ENCODE measurements at regions not wholly inside any gene's neighbourhood (a gene's known extent, or its start where the extent isn't known, plus 50 kb on each side); places are given as distances from the start of the nearest gene placed in this dataset.

GRCh38 chr3:75981401-75981800, 196.1 kb upstream of the ZNF717 start:
- TF ChIP-seq POLR2A (IDR thresholded peaks at IDR 0.05) (no peak), CTCF (IDR thresholded peaks at IDR 0.05) (no peak)
- no peak for DNase-seq
- Histone ChIP-seq H3K36me3 (ENCODE audit: low read depth, missing control alignments) (no peaks in the 10 kb centered on the region), H3K4me3 (no peak overlapping the region), H3K4me1 (no peaks in the 10 kb centered on the region), H3K9me3 (no peaks in the 10 kb centered on the region), H3K27ac (no peak overlapping the region), H3K27me3 (no peaks in the 10 kb centered on the region)
- intact Hi-C loops (cut with DNase I; ENCODE audit: low total_unique reads), result no loop called here
- 89 to 98% methylated on average over 1 of the region's 1 CpG for WGBS, 2 donors

DNA sequence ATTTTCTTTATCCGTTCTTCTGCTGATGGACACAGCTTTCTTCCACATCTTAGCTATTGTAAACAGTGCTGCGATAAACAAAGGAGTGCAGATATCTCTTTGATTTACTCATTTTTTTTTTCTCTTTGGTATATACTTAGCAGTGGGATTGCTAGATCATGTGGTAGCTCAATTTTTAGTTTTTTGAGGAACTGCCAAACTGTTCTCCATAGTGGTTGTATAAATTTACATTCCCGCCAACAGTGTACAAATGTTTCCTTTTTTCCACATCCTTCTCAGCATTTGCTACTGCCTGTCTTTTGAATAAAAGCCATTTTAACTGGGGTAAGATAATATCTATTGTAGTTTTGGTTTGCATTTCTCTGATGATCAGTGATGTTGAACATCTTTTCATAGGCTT, 196.8 kb upstream of the ZNF717 start:
- Histone ChIP-seq H3K4me1 (no peaks in the 10 kb centered on the region), H3K36me3 (ENCODE audit: low read depth, missing control alignments) (no peaks in the 10 kb centered on the region), H3K4me3 (no peak overlapping the region), H3K27me3 (no peaks in the 10 kb centered on the region), H3K27ac (no peak overlapping the region), H3K9me3 (no peaks in the 10 kb centered on the region)
- 97% methylated on average over 3 of the region's 3 CpGs for WGBS, 2 donors
- DNase-seq, result no peak
- intact Hi-C loops (cut with DNase I; ENCODE audit: low total_unique reads), result no loop called here
- TF ChIP-seq CTCF (IDR thresholded peaks at IDR 0.05) (no peak), POLR2A (IDR thresholded peaks at IDR 0.05) (no peak)

GRCh38 chr3:75983111-75983510, 197.8 kb upstream of the ZNF717 start:
- H3K4me1 ChIP-seq, result no peaks in the 10 kb centered on the region
- no peaks in the 10 kb centered on the region for H3K27me3 ChIP-seq
- no peak overlapping the region for H3K4me3 ChIP-seq
- H3K36me3 ChIP-seq (ENCODE audit: low read depth, missing control alignments), result no peaks in the 10 kb centered on the region
- no peaks in the 10 kb centered on the region for H3K9me3 ChIP-seq
- H3K27ac ChIP-seq, result no peak overlapping the region
- 38 to 45% methylated on average over 2 of the region's 2 CpGs for WGBS, 2 donors
- intact Hi-C loops (cut with DNase I; ENCODE audit: low total_unique reads), result no loop called here
- TF ChIP-seq CTCF (IDR thresholded peaks at IDR 0.05) (no peak), POLR2A (IDR thresholded peaks at IDR 0.05) (no peak)
- no peak for DNase-seq

- Histone ChIP-seq H3K9me3 (no peaks in the 10 kb centered on the region), H3K36me3 (ENCODE audit: low read depth, missing control alignments) (no peaks in the 10 kb centered on the region), H3K4me3 (no peak overlapping the region), H3K4me1 (no peaks in the 10 kb centered on the region), H3K27me3 (no peaks in the 10 kb centered on the region), H3K27ac (no peak overlapping the region)
- no peak for DNase-seq
- TF ChIP-seq CTCF (IDR thresholded peaks at IDR 0.05), result no peak
- TF ChIP-seq POLR2A (IDR thresholded peaks at IDR 0.05), result no peak
- WGBS, 2 donors, result 34 to 37% methylated on average over 3 of the region's 3 CpGs
- intact Hi-C loops (cut with DNase I; ENCODE audit: low total_unique reads), result no loop called here
Measured at GRCh38 chr3:75983609-75984290, 198.4 kb upstream of the ZNF717 start.

DNA sequence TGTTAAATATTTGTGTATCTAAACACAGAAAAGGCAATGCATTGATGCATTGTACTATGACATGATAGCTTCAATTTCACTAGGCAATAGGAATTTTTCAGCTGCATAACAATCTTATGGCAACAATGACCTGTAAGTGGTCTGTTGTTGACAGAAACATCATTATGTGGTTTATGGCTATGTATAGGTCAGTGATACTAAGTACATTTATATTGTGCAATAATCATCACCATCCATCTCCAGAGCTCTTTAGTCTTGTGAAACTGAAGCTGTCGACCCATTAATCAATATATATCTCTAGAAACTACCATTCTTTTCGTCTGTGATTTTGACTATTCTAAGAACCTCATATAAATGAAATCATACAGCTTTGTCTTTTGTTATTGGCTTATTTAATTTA, 200.1 kb upstream of the ZNF717 start:
- intact Hi-C loops (cut with DNase I; ENCODE audit: low total_unique reads), result no loop called here
- Histone ChIP-seq H3K27me3 (no peaks in the 10 kb centered on the region), H3K9me3 (no peaks in the 10 kb centered on the region), H3K27ac (no peak overlapping the region), H3K4me1 (no peaks in the 10 kb centered on the region), H3K36me3 (ENCODE audit: low read depth, missing control alignments) (no peaks in the 10 kb centered on the region), H3K4me3 (no peak overlapping the region)
- no peak for DNase-seq
- TF ChIP-seq CTCF (IDR thresholded peaks at IDR 0.05), result no peak
- TF ChIP-seq POLR2A (IDR thresholded peaks at IDR 0.05), result no peak
- 39 to 41% methylated on average over 2 of the region's 2 CpGs for WGBS, 2 donors

All from testis (tissue), 2 donors.